ENCODE measurements at regions not wholly inside any gene's neighbourhood (a gene's known extent, or its start where the extent isn't known, plus 50 kb on each side); places are given as distances from the start of the nearest gene placed in this dataset.

DNA sequence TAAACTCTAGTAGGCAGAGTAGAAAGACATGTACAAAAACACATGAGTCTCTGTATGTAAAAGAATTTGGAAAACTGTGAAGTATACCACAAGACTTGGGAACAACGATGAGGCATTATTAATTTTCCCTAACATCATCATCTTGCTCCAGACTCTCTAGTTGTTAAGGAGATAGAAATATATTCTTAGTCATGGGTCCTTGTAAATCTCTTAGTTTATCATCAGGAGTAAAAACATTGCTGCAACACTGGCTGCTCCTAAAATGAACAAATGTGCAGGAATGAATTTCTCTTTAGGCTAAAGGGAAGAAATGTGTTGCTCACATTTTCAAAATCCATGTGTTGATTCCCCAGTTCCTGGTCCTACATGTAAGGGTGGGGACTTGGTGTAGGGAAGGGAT lies 384.6 kb downstream of the STIM2 start:
- no peaks in the 10 kb centered on the region for H3K9me2 ChIP-seq (ENCODE audit: insufficient read depth)
- POLR2A ChIA-PET (ENCODE audit: unreplicated experiment), result no interaction called here

DNA sequence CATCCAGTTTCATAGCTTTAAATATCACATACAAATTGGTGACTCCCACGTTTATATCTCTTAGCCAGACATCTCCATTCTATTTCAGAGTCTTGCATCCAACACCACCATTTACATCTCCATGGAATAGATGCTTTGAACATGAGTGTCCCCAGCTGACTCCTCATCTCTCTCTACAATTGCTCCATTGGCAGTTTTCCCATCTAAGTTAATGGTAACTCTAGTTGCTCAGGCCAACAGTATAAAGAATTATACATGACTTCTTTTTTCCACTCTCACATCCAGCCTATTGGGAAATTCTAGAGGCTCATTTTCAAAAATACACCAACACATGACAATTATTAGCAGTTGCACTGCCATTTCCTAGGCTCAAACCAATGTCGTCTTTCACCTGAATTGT lies 388.2 kb downstream of the STIM2 start:
- no peaks in the 10 kb centered on the region for H3K36me3 ChIP-seq (ENCODE audit: low read depth)
- H3K9me2 ChIP-seq (ENCODE audit: insufficient read depth), result no peaks in the 10 kb centered on the region
- H3F3A ChIP-seq (ENCODE audit: insufficient read depth, low read depth), result no peaks in the 10 kb centered on the region
- no peaks in the 10 kb centered on the region for H3K27me3 ChIP-seq (ENCODE audit: insufficient read depth, low read depth)
- no peak for TF ChIP-seq EZH2 (IDR thresholded peaks at IDR 0.05; ENCODE audit: low read depth)
- TF ChIP-seq, protein P1, sequence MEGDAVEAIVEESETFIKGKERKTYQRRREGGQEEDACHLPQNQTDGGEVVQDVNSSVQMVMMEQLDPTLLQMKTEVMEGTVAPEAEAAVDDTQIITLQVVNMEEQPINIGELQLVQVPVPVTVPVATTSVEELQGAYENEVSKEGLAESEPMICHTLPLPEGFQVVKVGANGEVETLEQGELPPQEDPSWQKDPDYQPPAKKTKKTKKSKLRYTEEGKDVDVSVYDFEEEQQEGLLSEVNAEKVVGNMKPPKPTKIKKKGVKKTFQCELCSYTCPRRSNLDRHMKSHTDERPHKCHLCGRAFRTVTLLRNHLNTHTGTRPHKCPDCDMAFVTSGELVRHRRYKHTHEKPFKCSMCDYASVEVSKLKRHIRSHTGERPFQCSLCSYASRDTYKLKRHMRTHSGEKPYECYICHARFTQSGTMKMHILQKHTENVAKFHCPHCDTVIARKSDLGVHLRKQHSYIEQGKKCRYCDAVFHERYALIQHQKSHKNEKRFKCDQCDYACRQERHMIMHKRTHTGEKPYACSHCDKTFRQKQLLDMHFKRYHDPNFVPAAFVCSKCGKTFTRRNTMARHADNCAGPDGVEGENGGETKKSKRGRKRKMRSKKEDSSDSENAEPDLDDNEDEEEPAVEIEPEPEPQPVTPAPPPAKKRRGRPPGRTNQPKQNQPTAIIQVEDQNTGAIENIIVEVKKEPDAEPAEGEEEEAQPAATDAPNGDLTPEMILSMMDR (conservative IDR thresholded peaks at IDR 0.05), result no peak
- no peaks in the 10 kb centered on the region for H3K9me3 ChIP-seq (ENCODE audit: insufficient read depth, low read depth)
- no peak overlapping the region for H3K4me2 ChIP-seq
- POLR2A ChIA-PET (ENCODE audit: unreplicated experiment), result no interaction called here
- intact Hi-C loops (cut with micrococcal nuclease; ENCODE audit: unreplicated experiment), result no loop called here
- H4K20me1 ChIP-seq (ENCODE audit: insufficient read depth), result no peaks in the 10 kb centered on the region
- no peak overlapping the region for H3K4me3 ChIP-seq
- no peak overlapping the region for H2AFZ ChIP-seq
- no peaks in the 10 kb centered on the region for H3K79me2 ChIP-seq (ENCODE audit: low read depth)
- H3K27ac ChIP-seq, result no peak overlapping the region
- no TSS peak for BruUV-seq (replicated peaks)
- no peak for DNase-seq
- CTCF ChIA-PET, result no interaction called here
- H3K4me1 ChIP-seq (replicated peaks; ENCODE audit: insufficient read depth), result no peaks in the 10 kb centered on the region

More for the DNA sequence above, 384.6 kb downstream of the STIM2 start:
- no peak overlapping the region for H3K4me3 ChIP-seq
- intact Hi-C loops (cut with micrococcal nuclease; ENCODE audit: unreplicated experiment), result no loop called here
- H3K27ac ChIP-seq, result no peak overlapping the region
- no peaks in the 10 kb centered on the region for H3K27me3 ChIP-seq (ENCODE audit: insufficient read depth, low read depth)
- no peak overlapping the region for H3K4me2 ChIP-seq
- CTCF ChIA-PET, result no interaction called here
- no peak overlapping the region for H2AFZ ChIP-seq
- BruUV-seq (replicated peaks), result no TSS peak
- H3K9me3 ChIP-seq (ENCODE audit: insufficient read depth, low read depth), result no peaks in the 10 kb centered on the region
- DNase-seq, result no peak
- H3K4me1 ChIP-seq (replicated peaks; ENCODE audit: insufficient read depth), result no peaks in the 10 kb centered on the region
- no peaks in the 10 kb centered on the region for H3F3A ChIP-seq (ENCODE audit: insufficient read depth, low read depth)
- TF ChIP-seq, protein P1 (conservative IDR thresholded peaks at IDR 0.05), result no peak
- no peak for TF ChIP-seq EZH2 (IDR thresholded peaks at IDR 0.05; ENCODE audit: low read depth)
- no peaks in the 10 kb centered on the region for H4K20me1 ChIP-seq (ENCODE audit: insufficient read depth)
- H3K79me2 ChIP-seq (ENCODE audit: low read depth), result no peaks in the 10 kb centered on the region
- no peaks in the 10 kb centered on the region for H3K36me3 ChIP-seq (ENCODE audit: low read depth)

DNA sequence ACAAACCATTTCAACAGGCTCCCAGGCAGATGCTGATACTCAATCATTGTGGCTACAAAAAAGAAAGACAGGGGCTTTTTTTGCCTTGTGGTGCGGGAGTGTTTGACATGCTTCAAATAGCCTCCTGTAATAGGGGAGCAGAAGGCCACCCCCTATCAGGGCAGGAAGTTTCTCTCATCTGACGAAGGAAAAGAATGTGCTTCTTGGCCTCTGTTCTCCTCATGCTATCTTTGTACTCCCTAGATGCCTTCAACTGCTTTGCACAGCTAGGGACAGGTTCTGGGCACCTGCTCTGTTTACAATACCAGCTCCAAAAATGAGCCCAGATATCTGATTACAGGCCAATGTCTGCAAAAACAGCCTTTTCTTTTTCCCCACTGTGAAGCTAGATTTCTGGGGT lies 391.1 kb downstream of the STIM2 start:
- intact Hi-C loops (cut with micrococcal nuclease; ENCODE audit: unreplicated experiment), result no loop called here
- Histone ChIP-seq H3F3A (ENCODE audit: insufficient read depth, low read depth) (no peaks in the 10 kb centered on the region), H2AFZ (no peak overlapping the region), H3K27ac (no peak overlapping the region), H3K4me3 (no peak overlapping the region), H3K4me2 (no peak overlapping the region), H3K79me2 (ENCODE audit: low read depth) (no peaks in the 10 kb centered on the region), H4K20me1 (ENCODE audit: insufficient read depth) (no peaks in the 10 kb centered on the region), H3K36me3 (ENCODE audit: low read depth) (no peaks in the 10 kb centered on the region), H3K27me3 (ENCODE audit: insufficient read depth, low read depth) (no peaks in the 10 kb centered on the region), H3K4me1 (replicated peaks; ENCODE audit: insufficient read depth) (no peaks in the 10 kb centered on the region), H3K9me2 (ENCODE audit: insufficient read depth) (no peaks in the 10 kb centered on the region), H3K9me3 (ENCODE audit: insufficient read depth, low read depth) (no peaks in the 10 kb centered on the region)
- no peak for DNase-seq
- POLR2A ChIA-PET (ENCODE audit: unreplicated experiment), result no interaction called here
- no TSS peak for BruUV-seq (replicated peaks)
- TF ChIP-seq, protein P1 (conservative IDR thresholded peaks at IDR 0.05), result no peak
- no peak for TF ChIP-seq EZH2 (IDR thresholded peaks at IDR 0.05; ENCODE audit: low read depth)
- CTCF ChIA-PET, result no interaction called here
